IMR-90 (cell line): ENCODE measurements at regions not wholly inside any gene's neighbourhood (a gene's known extent, or its start where the extent isn't known, plus 50 kb on each side); places are given as distances from the start of the nearest gene placed in this dataset.

ENCODE experiments used
- ATAC-seq: fragments of 200-7000 bp; cut with Tn5 transposase; 2 replicates; pipeline ENCODE4 v1.9.1; 2020; ENCODE audit warnings: low read depth, mild to moderate bottlenecking, moderate library complexity
- BruUV-seq: library from RNA; stranded (reverse); fragments of 400-500 nt; replicated peaks from 2 replicates; lab custom pipeline; 2021; lab: Mats Ljungman, UMichigan
- CTCF ChIA-PET: fragments of 300-600 bp; formaldehyde crosslinking; extraction: SDS; loops from one replicate; lab custom pipeline; 2021; ENCODE audit warnings: antibody characterized with exemption; lab: Yijun Ruan, JAX
- POLR2A ChIA-PET: fragments of 300-600 bp; sonication (Branson Sonifier 250); formaldehyde crosslinking; loops from one replicate; lab custom pipeline; 2022; ENCODE audit warnings: antibody characterized with exemption; ENCODE audit not compliant: unreplicated experiment; lab: Charles Lee
- DNase-seq: peaks from one replicate; pipeline ENCODE4 v3.0.0; 2013
- H2AFZ ChIP-seq: replicated peaks from 2 replicates; pipeline ENCODE3; 2013; ENCODE audit warnings: low read length, mild to moderate bottlenecking; ENCODE audit not compliant: poor library complexity
- H2AK5ac ChIP-seq: 2 replicates; pipeline ENCODE4 v1.6.1; 2013; ENCODE audit warnings: low read depth, low read length, inconsistent platforms
- H2AK9ac ChIP-seq: replicated peaks from 2 replicates; pipeline ENCODE3; 2013; ENCODE audit warnings: mild to moderate bottlenecking, low read depth, low read length, moderate library complexity; ENCODE audit not compliant: poor library complexity
- H2BK120ac ChIP-seq: 2 replicates; pipeline ENCODE4 v1.6.1; 2013; ENCODE audit warnings: low read depth, low read length, inconsistent platforms
- H2BK15ac ChIP-seq: 3 replicates; pipeline ENCODE4 v1.6.1; 2013; ENCODE audit warnings: low read depth, low read length, inconsistent platforms
- H2BK20ac ChIP-seq: 2 replicates; pipeline ENCODE4 v1.6.1; 2013; ENCODE audit warnings: low read depth, mild to moderate bottlenecking, inconsistent platforms, low read length, moderate library complexity
- H2BK5ac ChIP-seq: 2 replicates; pipeline ENCODE4 v1.6.1; 2013; ENCODE audit warnings: mild to moderate bottlenecking, low read depth, low read length, inconsistent platforms; ENCODE audit not compliant: poor library complexity, severe bottlenecking
- H3K14ac ChIP-seq: replicated peaks from 2 replicates; pipeline ENCODE4 v1.6.1; 2013; ENCODE audit warnings: low read depth, low read length, inconsistent platforms
- H3K18ac ChIP-seq: 2 replicates; pipeline ENCODE4 v1.6.1; 2013; ENCODE audit warnings: low read depth, low read length, control low read depth
- H3K23ac ChIP-seq: 2 replicates; pipeline ENCODE4 v1.6.1; 2013; ENCODE audit warnings: low read depth, low read length, inconsistent platforms
- H3K27ac ChIP-seq: 2 replicates; pipeline ENCODE4 v1.5.1; 2013; ENCODE audit warnings: mild to moderate bottlenecking, control low read depth, low read length; ENCODE audit not compliant: insufficient read depth
- H3K27me3 ChIP-seq: 2 replicates; pipeline ENCODE4 v1.6.1; 2013; ENCODE audit warnings: low read length; ENCODE audit not compliant: control insufficient read depth, insufficient read depth
- H3K36me3 ChIP-seq: 2 replicates; pipeline ENCODE4 v1.6.1; 2013; ENCODE audit warnings: low read length, mixed read lengths; ENCODE audit not compliant: control insufficient read depth, insufficient read depth
- H3K4ac ChIP-seq: 2 replicates; pipeline ENCODE4 v1.6.1; 2013; ENCODE audit warnings: low read depth, low read length, inconsistent platforms
- H3K4me1 ChIP-seq: 2 replicates; pipeline ENCODE4 v1.6.1; 2013; ENCODE audit warnings: low read length, mixed read lengths; ENCODE audit not compliant: control insufficient read depth, insufficient read depth
- H3K4me2 ChIP-seq: 2 replicates; pipeline ENCODE4 v1.6.1; 2013; ENCODE audit warnings: low read depth, mild to moderate bottlenecking, control low read depth, low read length, moderate library complexity
- H3K4me3 ChIP-seq: 2 replicates; pipeline ENCODE4 v1.5.1; 2013; ENCODE audit warnings: low read depth, mild to moderate bottlenecking, control low read depth, low read length, moderate library complexity; ENCODE audit not compliant: insufficient read depth
- H3K56ac ChIP-seq: 2 replicates; pipeline ENCODE4 v1.6.1; 2013; ENCODE audit warnings: low read length, inconsistent platforms; ENCODE audit not compliant: insufficient read depth; ENCODE audit errors: extremely low read depth
- H3K79me1 ChIP-seq, 2 experiments: 2 replicates each; pipeline ENCODE4 v1.6.1; 2013; ENCODE audit warnings: low read length in 2 of 2, inconsistent platforms in 1 of 2, low read depth in 1 of 2
- H3K9ac ChIP-seq: 2 replicates; pipeline ENCODE4 v1.6.1; 2013; ENCODE audit warnings: low read depth, low read length, control low read depth
- H3K9me1 ChIP-seq: 2 replicates; pipeline ENCODE4 v1.6.1; 2013; ENCODE audit warnings: low read length, inconsistent platforms; ENCODE audit not compliant: insufficient read depth
- H3K9me3 ChIP-seq: 2 replicates; pipeline ENCODE4 v1.6.1; 2013; ENCODE audit warnings: low read length; ENCODE audit not compliant: control insufficient read depth, insufficient read depth
- H4K20me1 ChIP-seq: 2 replicates; pipeline ENCODE4 v1.6.1; 2013; ENCODE audit warnings: low read length, inconsistent platforms; ENCODE audit not compliant: insufficient read depth
- H4K5ac ChIP-seq: 2 replicates; pipeline ENCODE4 v1.6.1; 2013; ENCODE audit warnings: mild to moderate bottlenecking, low read depth, low read length, control low read depth
- H4K8ac ChIP-seq, 2 experiments: 2 replicates each; pipeline ENCODE4 v1.6.1; 2013; ENCODE audit warnings: low read depth in 2 of 2, low read length in 2 of 2, control low read depth in 1 of 2, inconsistent platforms in 1 of 2
- H4K91ac ChIP-seq: 2 replicates; pipeline ENCODE4 v1.6.1; 2013; ENCODE audit warnings: low read depth, low read length, inconsistent platforms; ENCODE audit not compliant: insufficient read depth
- BHLHE40 ChIP-seq: fragments of 150-350 bp; IDR thresholded peaks from 2 replicates; pipeline ENCODE4 v1.6.1; 2016; ENCODE audit warnings: mild to moderate bottlenecking, low read depth, low read length
- CEBPB ChIP-seq: IDR thresholded peaks from 2 replicates; pipeline ENCODE4 v1.6.1; 2012; ENCODE audit warnings: low read depth, low read length, improper control_type of control experiment
- CHD1 ChIP-seq: IDR thresholded peaks from 2 replicates; pipeline ENCODE4 v1.6.1; 2012; ENCODE audit warnings: low read depth, low read length, improper control_type of control experiment
- MAFK ChIP-seq: IDR thresholded peaks from 2 replicates; pipeline ENCODE4 v1.6.1; 2012; ENCODE audit warnings: low read depth, low read length, improper control_type of control experiment
- MXI1 ChIP-seq: IDR thresholded peaks from 2 replicates; pipeline ENCODE4 v1.6.1; 2012; ENCODE audit warnings: low read depth, mild to moderate bottlenecking, low read length, moderate library complexity, borderline replicate concordance
- WGBS, 2 experiments: methylation state at CpG; one replicate each; pipeline versions ENCODE4 v1.1.5 to v1.1.7; 2013; ENCODE audit warnings: missing lambda C conversion rate in 2 of 2; ENCODE audit not compliant: insufficient read length in 1 of 2; ENCODE audit errors: extremely low coverage in 2 of 2; 5-methylcytosine and 5-hydroxymethylcytosine counted together
- dilution Hi-C: fragments of 300-500 bp; cut with HindIII; formaldehyde crosslinking; loops from one replicate; pipeline ENCODE4 v1.14.3; 2018; ENCODE audit warnings: low sequenced_read_pairs; ENCODE audit not compliant: unreplicated experiment
- in situ Hi-C: fragments of 300-500 bp; cut with MboI; formaldehyde crosslinking; loops from 3 replicates; pipeline ENCODE4 v1.14.3; 2019; ENCODE audit warnings: low sequenced_read_pairs, inconsistent platforms, mixed read lengths
- intact Hi-C: fragments of 100-400 bp; cut with micrococcal nuclease; formaldehyde crosslinking; loops from 2 replicates; pipeline ENCODE4 v1.10.0; 2022
- TF ChIP-seq, protein P1 (sequence below): conservative IDR thresholded peaks from 2 replicates; pipeline ENCODE4 v1.5.1; 2012; ENCODE audit warnings: mild to moderate bottlenecking, low read depth, low read length, improper control_type of control experiment

GRCh38 chr3:40980467-40980866, 218.8 kb upstream of the CTNNB1 start:
- intact Hi-C loops: no loop called here

More at GRCh38 chr3:40980467-40980866, 218.8 kb upstream of the CTNNB1 start:
- H3K4ac ChIP-seq: no peak overlapping the region
- no peak overlapping the region for H3K9ac ChIP-seq
- H2AK9ac ChIP-seq: no peak overlapping the region
- no peaks in the 10 kb centered on the region for H3K36me3 ChIP-seq
- TF ChIP-seq MAFK: no peak
- no peak for TF ChIP-seq BHLHE40
- no peak for TF ChIP-seq CHD1
- TF ChIP-seq, protein P1, sequence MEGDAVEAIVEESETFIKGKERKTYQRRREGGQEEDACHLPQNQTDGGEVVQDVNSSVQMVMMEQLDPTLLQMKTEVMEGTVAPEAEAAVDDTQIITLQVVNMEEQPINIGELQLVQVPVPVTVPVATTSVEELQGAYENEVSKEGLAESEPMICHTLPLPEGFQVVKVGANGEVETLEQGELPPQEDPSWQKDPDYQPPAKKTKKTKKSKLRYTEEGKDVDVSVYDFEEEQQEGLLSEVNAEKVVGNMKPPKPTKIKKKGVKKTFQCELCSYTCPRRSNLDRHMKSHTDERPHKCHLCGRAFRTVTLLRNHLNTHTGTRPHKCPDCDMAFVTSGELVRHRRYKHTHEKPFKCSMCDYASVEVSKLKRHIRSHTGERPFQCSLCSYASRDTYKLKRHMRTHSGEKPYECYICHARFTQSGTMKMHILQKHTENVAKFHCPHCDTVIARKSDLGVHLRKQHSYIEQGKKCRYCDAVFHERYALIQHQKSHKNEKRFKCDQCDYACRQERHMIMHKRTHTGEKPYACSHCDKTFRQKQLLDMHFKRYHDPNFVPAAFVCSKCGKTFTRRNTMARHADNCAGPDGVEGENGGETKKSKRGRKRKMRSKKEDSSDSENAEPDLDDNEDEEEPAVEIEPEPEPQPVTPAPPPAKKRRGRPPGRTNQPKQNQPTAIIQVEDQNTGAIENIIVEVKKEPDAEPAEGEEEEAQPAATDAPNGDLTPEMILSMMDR: no peak
- TF ChIP-seq CEBPB: no peak
- TF ChIP-seq MXI1: no peak
- no peak overlapping the region for H2AFZ ChIP-seq
- H3K14ac ChIP-seq: no peak overlapping the region
- WGBS, 2 experiments: no CpG with 5 or more reads among the region's 4 CpGs
- no peak for DNase-seq
- ATAC-seq: no peak
- in situ Hi-C loops: no loop called here
- no peaks in the 10 kb centered on the region for H3K9me1 ChIP-seq
- H4K91ac ChIP-seq: no peak overlapping the region
- H4K5ac ChIP-seq: no peak overlapping the region
- no peak overlapping the region for H2BK20ac ChIP-seq
- no peak overlapping the region for H4K8ac ChIP-seq
- no peaks in the 10 kb centered on the region for H4K20me1 ChIP-seq
- H2BK5ac ChIP-seq: no peak overlapping the region
- no peak overlapping the region for H3K27ac ChIP-seq
- H3K4me2 ChIP-seq: no peak overlapping the region
- no peak overlapping the region for H2BK120ac ChIP-seq
- dilution Hi-C loops: no loop called here
- H2AK5ac ChIP-seq: no peak overlapping the region
- ChIA-PET CTCF (no interaction called here), POLR2A (no interaction called here)
- H3K9me3 ChIP-seq: no peaks in the 10 kb centered on the region
- no peak overlapping the region for H3K23ac ChIP-seq
- H2BK15ac ChIP-seq: no peak overlapping the region
- no TSS peak for BruUV-seq
- no peak overlapping the region for H3K4me3 ChIP-seq
- no peaks in the 10 kb centered on the region for H3K4me1 ChIP-seq
- H3K27me3 ChIP-seq: no peaks in the 10 kb centered on the region
- H3K18ac ChIP-seq: no peak overlapping the region
- H3K79me1 ChIP-seq: no peaks in the 10 kb centered on the region
- no peak overlapping the region for H3K56ac ChIP-seq
